SK-N-SH (cell line): ENCODE measurements at regions not wholly inside any gene's neighbourhood (a gene's known extent, or its start where the extent isn't known, plus 50 kb on each side); places are given as distances from the start of the nearest gene placed in this dataset.

ENCODE experiments used
- CTCF ChIA-PET: fragments of 300-600, 350-600 bp; formaldehyde crosslinking; extraction: SDS; loops from one replicate; lab custom pipeline; 2021; lab: Yijun Ruan, JAX
- POLR2A ChIA-PET: fragments of 350-600 bp; sonication (Branson Sonifier 250); formaldehyde crosslinking; extraction: SDS; loops from one replicate; lab custom pipeline; 2020; ENCODE audit warnings: antibody characterized with exemption, inconsistent platforms; lab: Yijun Ruan, JAX
- DNase-seq: peaks from one replicate; pipeline ENCODE4 v3.0.0; 2012
- H2AFZ ChIP-seq: fragments of 200-600 bp; sonication (generic); 2 replicates; pipeline ENCODE4 v1.8.1; 2016; ENCODE audit warnings: antibody characterized with exemption, mild to moderate bottlenecking, low read depth
- H3F3A ChIP-seq: fragments of 200-600 bp; sonication (generic); replicated peaks from 2 replicates; pipeline ENCODE3; 2016; ENCODE audit warnings: antibody characterized with exemption, mild to moderate bottlenecking; ENCODE audit not compliant: insufficient read depth
- H3K27ac ChIP-seq, 2 experiments: fragments of 200-500 bp in 1 of 2; fragments of 200-600 bp in 1 of 2; sonication (Bioruptor generic) in 1 of 2; sonication (generic), shearing (Covaris generic) in 1 of 2; 2 replicates each; pipeline versions ENCODE4 v1.5.1 to v1.6.1; 2014 to 2016; ENCODE audit warnings: low read depth in 2 of 2, inconsistent platforms in 1 of 2, low read length in 1 of 2, mild to moderate bottlenecking in 1 of 2, mixed read lengths in 1 of 2
- H3K27me3 ChIP-seq: fragments of 200-600 bp; sonication (generic), shearing (Covaris generic); 2 replicates; pipeline ENCODE4 v1.6.1; 2016; ENCODE audit warnings: mixed run types; ENCODE audit not compliant: insufficient read depth
- H3K36me3 ChIP-seq, 2 experiments: fragments of 200-500 bp in 1 of 2; fragments of 200-600 bp in 1 of 2; sonication (Bioruptor generic) in 1 of 2; sonication (generic) in 1 of 2; replicated peaks in 1 of 2; 2 replicates each; pipeline versions ENCODE3 to v1.5.1; 2014 to 2016; ENCODE audit warnings: low read length in 1 of 2, mild to moderate bottlenecking in 1 of 2; ENCODE audit not compliant: insufficient read depth in 2 of 2, control insufficient read depth in 1 of 2
- H3K4me1 ChIP-seq, 2 experiments: fragments of 200-500 bp in 1 of 2; fragments of 200-600 bp in 1 of 2; sonication (Bioruptor generic) in 1 of 2; sonication (generic), shearing (Covaris generic) in 1 of 2; 2 replicates each; pipeline versions ENCODE4 v1.5.1 to v1.6.1; 2014 to 2016; ENCODE audit warnings: low read depth in 1 of 2, low read length in 1 of 2, mixed run types in 1 of 2; ENCODE audit not compliant: insufficient read depth in 2 of 2, control insufficient read depth in 1 of 2
- H3K4me2 ChIP-seq: fragments of 200-600 bp; sonication (generic), shearing (Covaris generic); 2 replicates; pipeline ENCODE4 v1.6.1; 2017; ENCODE audit warnings: mixed run types
- H3K4me3 ChIP-seq, 2 experiments: fragments of 200-500 bp in 1 of 2; fragments of 200-600 bp in 1 of 2; sonication (Bioruptor generic) in 1 of 2; sonication (generic), shearing (Covaris generic) in 1 of 2; 2 replicates each; pipeline versions ENCODE4 v1.5.1 to v1.8.1; 2014 to 2016; ENCODE audit warnings: low read depth in 2 of 2, inconsistent platforms in 1 of 2, low read length in 1 of 2, mild to moderate bottlenecking in 1 of 2, mixed read lengths in 1 of 2, moderate library complexity in 1 of 2
- H3K79me2 ChIP-seq: fragments of 200-600 bp; sonication (generic); 2 replicates; pipeline ENCODE4 v1.8.1; 2017; ENCODE audit warnings: mild to moderate bottlenecking; ENCODE audit not compliant: insufficient read depth
- H3K9ac ChIP-seq: fragments of 200-600 bp; sonication (generic); 2 replicates; pipeline ENCODE4 v1.6.1; 2017; ENCODE audit warnings: mixed run types
- H3K9me2 ChIP-seq: fragments of 200-600 bp; sonication (generic); 2 replicates; pipeline ENCODE4 v1.6.1; 2017; ENCODE audit warnings: mixed run types
- H3K9me3 ChIP-seq: fragments of 200-600 bp; sonication (generic); 2 replicates; pipeline ENCODE4 v1.6.1; 2017; ENCODE audit warnings: mixed run types, mild to moderate bottlenecking, moderate library complexity
- H4K20me1 ChIP-seq: fragments of 200-600 bp; sonication (generic); 2 replicates; pipeline ENCODE4 v1.6.1; 2017; ENCODE audit warnings: mild to moderate bottlenecking, mixed run types; ENCODE audit not compliant: insufficient read depth
- CHD2 ChIP-seq: fragments of 150-350 bp; IDR thresholded peaks from 2 replicates; pipeline ENCODE4 v1.6.1; 2018; ENCODE audit warnings: low read length; ENCODE audit not compliant: partially characterized antibody
- EZH2phosphoT487 ChIP-seq: fragments of 200-600 bp; sonication (generic); IDR thresholded peaks from 2 replicates; pipeline ENCODE4 v1.6.1; 2017; ENCODE audit warnings: low read depth, mixed run types, mild to moderate bottlenecking, antibody characterized with exemption, moderate library complexity, borderline replicate concordance
- FOXM1 ChIP-seq: IDR thresholded peaks from 2 replicates; pipeline ENCODE4 v1.4.0; 2012; ENCODE audit warnings: low read depth, mild to moderate bottlenecking
- GABPA ChIP-seq: IDR thresholded peaks from 2 replicates; pipeline ENCODE4 v1.4.0; 2012; ENCODE audit warnings: low read depth, mild to moderate bottlenecking
- IRF3 ChIP-seq: fragments of 150-350 bp; IDR thresholded peaks from 2 replicates; pipeline ENCODE4 v1.6.1; 2016; ENCODE audit warnings: mild to moderate bottlenecking, low read depth, low read length
- MEF2A ChIP-seq: IDR thresholded peaks from 2 replicates; pipeline ENCODE4 v1.4.0; 2012; ENCODE audit warnings: low read depth, borderline replicate concordance
- MXI1 ChIP-seq: IDR thresholded peaks from 2 replicates; pipeline ENCODE4 v1.6.1; 2012; ENCODE audit warnings: mild to moderate bottlenecking, low read depth, low read length, improper control_type of control experiment
- PBX3 ChIP-seq: IDR thresholded peaks from 2 replicates; pipeline ENCODE4; 2012
- POLR2AphosphoS5 ChIP-seq: IDR thresholded peaks from 2 replicates; pipeline ENCODE4 v1.6.1; 2012; ENCODE audit warnings: low read depth, low read length
- RCOR1 ChIP-seq: fragments of 150-350 bp; IDR thresholded peaks from 2 replicates; pipeline ENCODE4 v1.6.1; 2017; ENCODE audit warnings: antibody characterized with exemption, low read length
- REST ChIP-seq: IDR thresholded peaks from 2 replicates; pipeline ENCODE4 v1.6.1; 2012; ENCODE audit warnings: mild to moderate bottlenecking, low read depth, low read length, moderate library complexity
- RFX5 ChIP-seq: IDR thresholded peaks from 2 replicates; pipeline ENCODE4 v1.6.1; 2012; ENCODE audit warnings: mild to moderate bottlenecking, improper control_type of control experiment, low read length
- SIN3A ChIP-seq: IDR thresholded peaks from 2 replicates; pipeline ENCODE4 v1.6.1; 2012; ENCODE audit warnings: low read depth, mild to moderate bottlenecking, low read length, moderate library complexity, borderline replicate concordance
- TAF1 ChIP-seq: IDR thresholded peaks from 2 replicates; pipeline ENCODE4 v1.6.1; 2012; ENCODE audit warnings: low read depth, mild to moderate bottlenecking, low read length, moderate library complexity, borderline replicate concordance
- ZBTB33 ChIP-seq: IDR thresholded peaks from 2 replicates; pipeline ENCODE4 v1.4.0; 2012; ENCODE audit warnings: low read depth, borderline replicate concordance
- WGBS: methylation state at CpG from one replicate; pipeline ENCODE4 v1.1.6; 2017; ENCODE audit warnings: low lambda C conversion rate; 5-methylcytosine and 5-hydroxymethylcytosine counted together

- TF ChIP-seq PBX3 (no peak), MEF2A (no peak), REST (no peak)
Observed at GRCh38 chr3:83877910-83878309, 1080.9 kb upstream of the CADM2 start (continued).

- Histone ChIP-seq H2AFZ (no peak overlapping the region), H3K9me3 (no peaks in the 10 kb centered on the region), H3K9me2 (no peaks in the 10 kb centered on the region), H3K27ac (no peak overlapping the region), H3K79me2 (no peaks in the 10 kb centered on the region), H3K4me1 (no peaks in the 10 kb centered on the region), H3K9ac (no peak overlapping the region), H3K4me2 (no peak overlapping the region), H3K36me3 (no peaks in the 10 kb centered on the region), H3F3A (no peaks in the 10 kb centered on the region), H4K20me1 (no peaks in the 10 kb centered on the region), H3K4me3 (no peak overlapping the region), H3K27me3 (no peaks in the 10 kb centered on the region; the same call in 1 of the 2 replicates)
- TF ChIP-seq TAF1 (no peak), ZBTB33 (no peak), FOXM1 (no peak), SIN3A (no peak), POLR2AphosphoS5 (no peak), EZH2phosphoT487 (no peak), GABPA (no peak), MXI1 (no peak), CHD2 (no peak), IRF3 (no peak), RCOR1 (no peak), RFX5 (no peak)
- DNase-seq: no peak
- WGBS: 13% methylated on average over 2 of the region's 2 CpGs
- POLR2A ChIA-PET: no interaction called here
- CTCF ChIA-PET: no interaction called here
Observed at GRCh38 chr3:83882701-83883100, 1076.1 kb upstream of the CADM2 start.
